ENCODE measurements at regions not wholly inside any gene's neighbourhood (a gene's known extent, or its start where the extent isn't known, plus 50 kb on each side); places are given as distances from the start of the nearest gene placed in this dataset.

DNA sequence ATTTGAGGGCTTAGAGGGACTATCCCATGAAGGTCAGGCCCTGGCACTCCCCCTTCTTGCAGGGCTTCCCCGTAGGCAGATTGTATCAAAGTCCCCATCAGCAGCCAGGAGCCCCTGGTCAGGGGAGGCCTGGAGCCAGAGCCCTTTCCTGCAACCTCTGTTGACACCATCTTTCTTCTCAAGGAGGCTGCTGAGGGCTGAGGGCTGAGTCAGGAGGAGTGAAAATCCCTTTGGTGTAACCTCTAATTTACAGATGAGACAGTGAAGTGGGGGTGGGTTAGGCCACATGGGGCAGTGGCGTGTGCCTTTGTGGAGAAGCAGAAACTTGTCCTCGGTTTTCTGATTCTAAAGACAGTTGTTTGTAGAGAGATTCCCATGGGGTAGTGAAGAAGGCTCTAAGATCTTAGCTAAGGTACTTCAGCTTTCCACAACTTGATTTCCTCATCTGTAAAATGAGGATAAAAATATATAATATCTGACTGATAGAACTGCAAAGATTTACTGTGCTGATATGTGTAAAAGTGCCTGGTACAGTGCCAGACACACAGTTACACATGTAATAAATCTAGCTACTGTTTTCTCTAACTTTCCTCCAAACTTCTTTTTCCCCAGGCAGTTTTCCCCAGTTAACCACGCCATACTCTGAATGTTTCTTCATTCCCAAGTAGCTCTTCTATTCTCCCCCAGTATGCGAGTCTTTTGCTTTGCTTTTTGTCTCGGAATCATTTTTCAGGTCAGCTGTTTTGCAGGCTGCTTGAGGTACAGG lies 249.4 kb upstream of the TPM1 start:
- Mint-ChIP-seq H3K27me3 (ENCODE audit: unreplicated experiment) (peaks cover 2% of the 10 kb centered on the region), H3K36me3 (ENCODE audit: unreplicated experiment) (peaks cover 5% of the 10 kb centered on the region), H3K9me3 (ENCODE audit: unreplicated experiment) (no peaks in the 10 kb centered on the region), H3K4me3 (ENCODE audit: unreplicated experiment) (no peak overlapping the region), H3K27ac (ENCODE audit: unreplicated experiment) (no peak overlapping the region), H3K4me1 (ENCODE audit: low read depth, unreplicated experiment) (peaks cover 8% of the 10 kb centered on the region)
- TF ChIP-seq CTCF (IDR thresholded peaks at IDR 0.05; ENCODE audit: partially characterized antibody, unreplicated experiment) = no peak
- no peak for DNase-seq

- no peak for DNase-seq
- peaks cover 2% of the 10 kb centered on the region for H3K27me3 Mint-ChIP-seq (ENCODE audit: unreplicated experiment)
- peaks cover 8% of the 10 kb centered on the region for H3K4me1 Mint-ChIP-seq (ENCODE audit: low read depth, unreplicated experiment)
- no peak overlapping the region for H3K4me3 Mint-ChIP-seq (ENCODE audit: unreplicated experiment)
- H3K36me3 Mint-ChIP-seq (ENCODE audit: unreplicated experiment) = peaks cover 5% of the 10 kb centered on the region
- no peaks in the 10 kb centered on the region for H3K9me3 Mint-ChIP-seq (ENCODE audit: unreplicated experiment)
- H3K27ac Mint-ChIP-seq (ENCODE audit: unreplicated experiment) = no peak overlapping the region
- no peak for TF ChIP-seq CTCF (IDR thresholded peaks at IDR 0.05; ENCODE audit: partially characterized antibody, unreplicated experiment)
Observed at GRCh38 chr15:62793752-62794144, 248.8 kb upstream of the TPM1 start.

GRCh38 chr15:62795171-62795570 lies 247.4 kb upstream of the TPM1 start:
- Mint-ChIP-seq H3K9me3 (ENCODE audit: unreplicated experiment) (no peaks in the 10 kb centered on the region), H3K27ac (ENCODE audit: unreplicated experiment) (no peak overlapping the region), H3K4me1 (ENCODE audit: low read depth, unreplicated experiment) (peaks cover 8% of the 10 kb centered on the region), H3K4me3 (ENCODE audit: unreplicated experiment) (no peak overlapping the region), H3K36me3 (ENCODE audit: unreplicated experiment) (peaks cover 5% of the 10 kb centered on the region), H3K27me3 (ENCODE audit: unreplicated experiment) (peaks cover 2% of the 10 kb centered on the region)
- DNase-seq = no peak
- TF ChIP-seq CTCF (IDR thresholded peaks at IDR 0.05; ENCODE audit: partially characterized antibody, unreplicated experiment) = no peak

DNA sequence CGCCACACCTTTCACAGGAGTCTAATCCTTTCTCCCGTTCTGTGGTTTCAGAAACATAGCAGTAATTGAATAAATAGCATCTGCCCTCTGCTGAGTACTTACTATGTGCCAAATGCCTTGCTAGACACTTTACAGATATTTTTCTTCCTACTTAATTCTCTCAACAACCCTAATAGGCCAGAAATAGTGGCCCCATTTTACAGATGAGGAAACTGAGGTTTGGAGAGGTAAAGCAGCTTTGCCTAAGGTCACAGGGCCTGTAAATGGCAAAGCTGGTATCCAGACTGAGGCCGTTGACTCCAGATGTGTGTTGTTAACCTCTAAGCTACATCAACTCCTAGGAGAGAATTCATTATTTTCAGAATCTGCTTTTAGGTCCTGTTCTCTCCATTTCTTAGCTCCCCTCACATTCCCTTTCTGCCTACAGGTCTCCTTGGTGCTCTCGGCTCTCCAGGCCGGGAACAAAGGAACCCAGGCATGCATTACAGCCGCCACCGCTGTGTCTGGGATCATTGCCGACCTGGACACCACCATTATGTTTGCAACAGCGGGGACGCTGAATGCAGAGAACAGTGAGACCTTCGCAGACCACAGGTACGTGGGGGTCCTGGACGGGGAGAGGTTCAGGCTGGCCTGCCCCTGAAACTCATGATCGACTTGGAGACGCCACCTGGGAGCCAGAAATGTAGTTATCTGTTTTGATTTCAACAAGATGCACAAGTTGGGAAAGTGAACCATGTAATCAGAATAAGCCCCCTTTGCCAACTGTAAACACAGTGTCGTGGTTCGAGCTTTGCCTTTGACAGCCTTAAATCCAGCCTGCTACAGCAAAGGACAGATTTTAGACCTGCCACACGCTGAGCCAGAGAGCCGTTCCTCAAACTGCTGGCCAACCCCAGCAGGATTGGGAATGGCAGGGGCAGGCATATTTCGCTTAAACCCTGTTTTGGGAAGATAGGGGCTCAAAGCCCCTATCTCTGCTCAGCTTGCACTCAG lies 246.5 kb upstream of the TPM1 start:
- Mint-ChIP-seq H3K27me3 (ENCODE audit: unreplicated experiment) (peaks cover 2% of the 10 kb centered on the region), H3K27ac (ENCODE audit: unreplicated experiment) (no peak overlapping the region), H3K4me1 (ENCODE audit: low read depth, unreplicated experiment) (peaks cover 6% of the 10 kb centered on the region), H3K36me3 (ENCODE audit: unreplicated experiment) (peaks cover 5% of the 10 kb centered on the region), H3K9me3 (ENCODE audit: unreplicated experiment) (no peaks in the 10 kb centered on the region), H3K4me3 (ENCODE audit: unreplicated experiment) (no peak overlapping the region)
- no peak for DNase-seq
- TF ChIP-seq CTCF (IDR thresholded peaks at IDR 0.05; ENCODE audit: partially characterized antibody, unreplicated experiment) = no peak

All from glutamatergic neuron (in vitro differentiated cells).